ENCODE measurements at regions not wholly inside any gene's neighbourhood (a gene's known extent, or its start where the extent isn't known, plus 50 kb on each side); places are given as distances from the start of the nearest gene placed in this dataset.
"Not testable (repeated sequence)": the region's sequence is repeated elsewhere in the genome, so short reads cannot be mapped to it uniquely, and the experiment has no call there.

- DNase-seq (ENCODE audit: low read depth) = no peak
Observed at GRCh38 chr1:182331387-182331786, 60.2 kb downstream of the GLUL start.

- DNase-seq (ENCODE audit: low read depth) = no peak
Observed at GRCh38 chr1:182330303-182330702, 61.3 kb downstream of the GLUL start.

GRCh38 chr1:182329471-182329870 is 62.1 kb downstream of the GLUL start:
- DNase-seq (ENCODE audit: low read depth) = no peak

DNA sequence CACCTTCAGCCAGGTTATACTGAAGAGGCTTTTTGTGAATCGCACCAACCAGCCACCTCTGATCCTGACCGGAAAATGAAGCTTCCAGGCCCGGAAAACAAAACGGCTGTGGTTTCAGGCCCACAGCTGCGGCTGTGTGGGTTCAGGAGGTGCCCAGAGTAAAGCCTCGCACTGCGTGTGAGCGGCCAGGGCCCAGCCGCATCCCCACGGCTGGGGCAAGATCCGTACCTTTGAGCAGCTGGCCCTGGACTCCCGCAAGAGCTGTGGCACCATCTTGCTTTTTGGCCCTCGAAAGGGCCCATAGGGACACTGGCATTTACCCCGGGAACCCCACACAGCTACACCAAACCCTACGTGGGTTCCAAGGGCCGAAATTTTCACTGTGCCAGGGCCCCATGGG is 63.0 kb downstream of the GLUL start:
- no peak for DNase-seq (ENCODE audit: low read depth)

- no peak for DNase-seq (ENCODE audit: low read depth)
Observed at GRCh38 chr1:182325339-182325738, 66.3 kb downstream of the GLUL start.

GRCh38 chr1:182321532-182321931 is 70.1 kb downstream of the GLUL start:
- DNase-seq (ENCODE audit: low read depth) = not testable (repeated sequence)

DNA sequence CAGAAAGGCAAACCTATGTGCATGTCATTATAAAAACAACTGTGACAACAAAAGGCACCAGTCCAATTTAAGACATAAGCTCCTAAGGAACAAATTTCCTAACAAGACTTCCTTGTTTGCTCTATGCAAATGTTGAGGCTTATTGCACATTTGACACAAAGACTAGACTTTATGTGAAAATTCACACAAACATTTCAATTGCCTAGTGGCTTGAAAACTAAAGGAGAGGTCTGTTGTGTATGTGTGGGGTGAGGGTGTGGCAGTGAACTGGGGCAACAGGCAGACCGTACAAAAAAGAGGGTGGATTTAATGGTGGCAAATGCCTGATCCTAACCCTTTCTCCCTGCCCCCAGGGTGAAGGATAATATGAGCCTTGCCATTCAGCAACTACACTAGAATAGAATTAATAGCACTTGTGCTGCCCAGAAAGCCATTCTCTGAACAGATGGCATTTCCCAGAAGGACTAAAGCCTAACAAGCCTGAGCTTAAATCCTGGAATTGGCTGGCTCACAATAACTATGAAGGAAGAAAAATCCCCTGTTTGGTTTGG is 73.9 kb downstream of the GLUL start:
- no peak for DNase-seq (ENCODE audit: low read depth)

DNA sequence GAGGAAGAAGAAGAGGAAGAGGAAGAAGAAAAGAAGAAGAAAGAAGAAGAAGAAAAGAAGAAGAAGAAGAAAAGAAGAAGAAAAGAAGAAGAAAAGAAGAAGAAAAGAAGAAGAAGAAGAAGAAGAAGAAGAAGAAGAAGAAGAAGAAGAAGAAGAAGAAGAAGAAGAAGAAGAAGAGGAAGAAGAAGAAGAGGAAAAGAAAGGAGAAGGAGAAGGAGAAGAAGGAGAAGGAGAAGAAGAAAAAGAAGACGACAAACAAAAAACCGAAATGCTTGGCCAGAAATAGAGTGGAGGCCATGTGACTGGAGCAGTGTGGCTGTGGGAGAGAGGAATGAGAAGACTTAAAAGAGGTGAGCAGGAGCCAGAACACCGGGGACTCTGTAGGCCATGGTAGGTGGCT is 75.1 kb downstream of the GLUL start:
- DNase-seq (ENCODE audit: low read depth) = not testable (repeated sequence)

- no peak for DNase-seq (ENCODE audit: low read depth)
Observed at GRCh38 chr1:182315167-182315556, 76.4 kb downstream of the GLUL start.

DNA sequence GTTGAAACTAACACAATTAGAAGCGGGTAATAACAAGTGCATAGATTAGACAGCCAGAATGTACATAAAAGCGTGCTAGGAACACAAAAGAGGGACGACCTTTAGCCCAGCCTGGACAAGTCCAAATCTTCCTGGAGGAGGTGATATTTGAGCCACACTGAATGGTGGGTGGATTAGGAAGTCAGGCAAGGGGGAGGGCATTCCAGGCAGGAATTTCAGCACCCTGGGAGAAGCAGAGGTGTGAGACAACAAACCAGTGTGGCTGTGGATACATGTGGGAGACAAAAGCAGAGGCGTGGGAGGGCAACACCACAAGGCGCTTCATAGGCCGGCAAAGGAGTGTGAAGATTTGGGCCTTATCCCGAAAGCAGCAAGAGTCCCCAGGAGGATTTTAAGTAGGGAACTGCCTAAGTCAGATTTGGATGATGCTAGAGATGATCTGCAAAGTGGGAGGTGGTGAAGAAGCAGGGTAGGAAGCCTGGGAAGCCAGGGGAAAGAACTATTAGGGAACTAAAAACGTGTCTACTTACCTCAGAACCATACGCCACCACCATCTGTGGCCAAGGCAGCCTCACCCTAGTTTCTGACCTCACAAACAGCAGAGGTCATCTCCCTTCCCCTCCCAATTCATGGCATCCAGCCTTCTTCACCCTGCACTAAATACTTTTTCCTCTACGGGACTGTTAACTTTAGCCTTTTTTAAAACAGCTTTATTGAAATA is 81.8 kb downstream of the GLUL start:
- DNase-seq (ENCODE audit: low read depth) = no peak

GRCh38 chr1:182308826-182309225 is 82.8 kb downstream of the GLUL start:
- no peak for DNase-seq (ENCODE audit: low read depth)

GRCh38 chr1:182307486-182307885 is 84.1 kb downstream of the GLUL start:
- DNase-seq (ENCODE audit: low read depth) = not testable (repeated sequence)

- DNase-seq (ENCODE audit: low read depth) = no peak
Observed at GRCh38 chr1:182305861-182306260, 85.7 kb downstream of the GLUL start.

GRCh38 chr1:182304627-182305026 is 87.0 kb downstream of the GLUL start:
- DNase-seq (ENCODE audit: low read depth) = no peak

GRCh38 chr1:182304218-182304617 is 87.4 kb downstream of the GLUL start:
- no peak for DNase-seq (ENCODE audit: low read depth)

DNA sequence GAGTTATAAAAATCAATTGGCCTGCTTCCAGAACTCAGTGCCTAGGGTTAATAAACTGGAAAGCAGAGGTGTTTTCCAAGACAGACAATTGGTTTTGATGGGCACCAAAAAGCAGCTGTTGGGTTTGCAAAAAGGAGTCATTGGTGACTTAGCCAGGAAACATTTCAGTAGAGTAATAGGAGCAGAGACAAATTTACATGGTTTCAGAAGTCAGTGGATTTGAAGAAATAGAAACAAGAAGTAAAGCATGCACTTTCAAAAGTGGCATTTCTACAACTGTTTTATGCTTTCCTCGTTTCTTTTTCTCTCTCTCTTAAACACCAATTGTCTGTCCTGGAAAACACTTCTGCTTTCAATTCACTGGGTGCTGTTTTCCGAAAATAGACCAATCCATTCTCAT is 87.8 kb downstream of the GLUL start:
- no peak for DNase-seq (ENCODE audit: low read depth)

GRCh38 chr1:182301467-182302198 is 90.0 kb downstream of the GLUL start:
- DNase-seq (ENCODE audit: low read depth) = no peak

- DNase-seq (ENCODE audit: low read depth) = no peak
Observed at GRCh38 chr1:182301026-182301436, 90.6 kb downstream of the GLUL start.

DNA sequence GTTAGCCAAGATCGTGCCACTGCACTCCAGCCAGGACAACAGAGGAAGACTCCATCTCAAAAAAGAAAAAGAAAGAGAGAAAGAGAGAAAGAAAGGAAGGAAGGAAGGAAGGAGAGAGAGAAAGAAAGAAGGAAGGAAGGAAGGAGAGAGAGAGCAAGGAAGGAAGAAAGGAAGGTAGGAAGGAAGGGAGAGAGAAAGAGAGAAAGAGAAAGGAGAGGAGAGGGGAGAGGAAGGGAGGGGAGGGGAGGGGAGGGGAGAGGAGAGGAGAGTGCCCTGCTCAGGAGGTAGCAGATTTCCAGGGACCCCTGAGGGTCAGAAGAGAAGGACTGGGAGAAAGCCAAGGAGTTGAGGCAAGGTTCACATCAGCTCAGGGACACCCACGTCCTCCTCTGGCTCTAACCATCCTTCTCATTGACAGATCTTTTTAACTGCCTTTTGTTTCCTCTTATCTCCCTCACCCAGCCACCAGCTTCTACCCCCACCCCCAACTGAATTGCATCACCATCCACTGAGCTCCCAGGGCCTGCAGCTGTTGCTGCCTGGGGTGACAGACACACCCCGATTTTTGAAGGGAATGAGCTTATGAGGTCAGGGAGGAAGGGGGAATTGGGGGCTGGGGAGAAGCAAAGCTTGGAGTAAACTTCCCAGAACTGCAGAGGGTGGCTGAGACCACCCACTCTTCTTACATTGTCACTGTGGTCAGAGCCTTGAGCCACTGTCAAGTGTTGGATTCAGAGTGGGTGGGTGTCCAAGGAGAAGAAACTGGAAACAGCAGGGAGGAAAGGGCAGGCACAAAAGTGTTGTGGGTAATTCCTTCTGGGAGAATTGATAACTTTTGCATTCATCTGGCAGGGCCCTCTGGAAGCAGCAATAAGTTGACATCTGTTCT is 91.6 kb downstream of the GLUL start:
- DNase-seq (ENCODE audit: low read depth) = no peak

- DNase-seq (ENCODE audit: low read depth) = not testable (repeated sequence)
Observed at GRCh38 chr1:182299054-182299727, 92.4 kb downstream of the GLUL start.

DNA sequence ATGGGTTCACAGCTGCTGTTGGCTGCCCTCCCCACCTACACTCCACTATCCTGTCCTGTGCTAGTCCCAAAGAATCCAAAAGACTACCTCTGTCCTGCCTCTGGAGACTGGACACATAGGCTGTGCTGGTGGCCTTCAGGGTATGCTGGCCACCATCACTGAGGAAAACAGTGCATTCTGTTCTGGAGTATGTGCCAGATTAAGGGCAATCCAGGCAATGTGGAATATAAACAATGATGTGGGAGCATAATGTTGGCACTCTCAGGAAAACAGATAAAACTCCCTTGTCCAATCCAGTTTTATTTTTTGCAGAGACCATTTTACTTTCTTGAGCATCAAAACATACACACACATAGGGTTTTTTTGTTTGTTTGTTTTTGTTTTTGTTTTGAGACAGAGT is 94.3 kb downstream of the GLUL start:
- no peak for DNase-seq (ENCODE audit: low read depth)

- DNase-seq (ENCODE audit: low read depth) = no peak
Observed at GRCh38 chr1:182295697-182296096, 95.9 kb downstream of the GLUL start.

Data from HS-5 (cell line).